ENCODE measurements at regions not wholly inside any gene's neighbourhood (a gene's known extent, or its start where the extent isn't known, plus 50 kb on each side); places are given as distances from the start of the nearest gene placed in this dataset.

GRCh38 chr9:118418887-118419565 is 714.8 kb downstream of the TLR4 start:
- no peak for DNase-seq (ENCODE audit: low spot score)

GRCh38 chr9:118419676-118420075 is 715.5 kb downstream of the TLR4 start:
- DNase-seq (ENCODE audit: low spot score): no peak

GRCh38 chr9:118422508-118422907 is 718.3 kb downstream of the TLR4 start:
- DNase-seq (ENCODE audit: low spot score): no peak

- DNase-seq (ENCODE audit: low spot score): no peak
Observed at GRCh38 chr9:118423021-118423420, 718.8 kb downstream of the TLR4 start.

GRCh38 chr9:118423721-118424120 is 719.5 kb downstream of the TLR4 start:
- no peak for DNase-seq (ENCODE audit: low spot score)

- no peak for DNase-seq (ENCODE audit: low spot score)
Observed at GRCh38 chr9:118426772-118427171, 722.6 kb downstream of the TLR4 start.

GRCh38 chr9:118438810-118439209 is 734.6 kb downstream of the TLR4 start:
- no peak for DNase-seq (ENCODE audit: low spot score)

GRCh38 chr9:118439441-118439840 is 735.2 kb downstream of the TLR4 start:
- DNase-seq (ENCODE audit: low spot score): no peak

GRCh38 chr9:118444403-118444802 is 740.2 kb downstream of the TLR4 start:
- DNase-seq (ENCODE audit: low spot score): no peak

- no peak for DNase-seq (ENCODE audit: low spot score)
Observed at GRCh38 chr9:118446943-118447639, 742.9 kb downstream of the TLR4 start.

- DNase-seq (ENCODE audit: low spot score): no peak
Observed at GRCh38 chr9:118449554-118449953, 745.4 kb downstream of the TLR4 start.

GRCh38 chr9:118455259-118455658 is 751.1 kb downstream of the TLR4 start:
- DNase-seq (ENCODE audit: low spot score): no peak

- no peak for DNase-seq (ENCODE audit: low spot score)
Observed at GRCh38 chr9:118455788-118456187, 751.6 kb downstream of the TLR4 start.

- DNase-seq (ENCODE audit: low spot score): no peak
Observed at GRCh38 chr9:118457171-118458000, 753.2 kb downstream of the TLR4 start.

GRCh38 chr9:118459913-118460312 is 755.7 kb downstream of the TLR4 start:
- DNase-seq (ENCODE audit: low spot score): no peak

GRCh38 chr9:118463419-118463818 is 759.2 kb downstream of the TLR4 start:
- DNase-seq (ENCODE audit: low spot score): no peak

GRCh38 chr9:118473521-118473920 is 769.3 kb downstream of the TLR4 start:
- no peak for DNase-seq (ENCODE audit: low spot score)

GRCh38 chr9:118478752-118479151 is 774.5 kb downstream of the TLR4 start:
- no peak for DNase-seq (ENCODE audit: low spot score)

- no peak for DNase-seq (ENCODE audit: low spot score)
Observed at GRCh38 chr9:118482306-118482705, 778.1 kb downstream of the TLR4 start.

GRCh38 chr9:118483677-118484076 is 779.5 kb downstream of the TLR4 start:
- no peak for DNase-seq (ENCODE audit: low spot score)

- DNase-seq (ENCODE audit: low spot score): no peak
Observed at GRCh38 chr9:118503236-118503635, 799.0 kb downstream of the TLR4 start.

GRCh38 chr9:118510711-118511110 is 806.5 kb downstream of the TLR4 start:
- no peak for DNase-seq (ENCODE audit: low spot score)

GRCh38 chr9:118515947-118516346 is 811.7 kb downstream of the TLR4 start:
- DNase-seq (ENCODE audit: low spot score): no peak

Data from SW480 (cell line).